ENCODE measurements at regions not wholly inside any gene's neighbourhood (a gene's known extent, or its start where the extent isn't known, plus 50 kb on each side); places are given as distances from the start of the nearest gene placed in this dataset.
"Not testable (repeated sequence)": the region's sequence is repeated elsewhere in the genome, so short reads cannot be mapped to it uniquely, and the experiment has no call there.

DNA sequence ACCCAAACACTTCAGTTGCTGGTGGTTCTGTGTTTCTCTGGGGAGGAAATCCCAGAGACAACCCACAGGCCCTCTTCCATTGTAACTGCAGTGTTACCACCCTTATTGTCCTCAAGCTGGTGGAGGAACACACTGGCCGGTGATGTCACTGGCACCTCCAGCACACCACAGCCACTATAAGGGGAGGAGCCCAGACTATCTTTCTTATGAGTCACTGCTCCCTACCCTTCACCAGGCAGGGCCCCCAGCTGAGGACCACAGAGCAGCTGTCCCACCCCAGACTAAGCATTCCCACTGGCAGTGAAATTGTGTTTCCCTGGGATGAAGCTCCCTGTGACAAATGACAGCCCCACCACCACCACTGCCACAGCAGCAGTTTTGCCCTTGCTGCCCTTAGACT is 171.8 kb upstream of the FGF16 start:
- TF ChIP-seq, protein P1, sequence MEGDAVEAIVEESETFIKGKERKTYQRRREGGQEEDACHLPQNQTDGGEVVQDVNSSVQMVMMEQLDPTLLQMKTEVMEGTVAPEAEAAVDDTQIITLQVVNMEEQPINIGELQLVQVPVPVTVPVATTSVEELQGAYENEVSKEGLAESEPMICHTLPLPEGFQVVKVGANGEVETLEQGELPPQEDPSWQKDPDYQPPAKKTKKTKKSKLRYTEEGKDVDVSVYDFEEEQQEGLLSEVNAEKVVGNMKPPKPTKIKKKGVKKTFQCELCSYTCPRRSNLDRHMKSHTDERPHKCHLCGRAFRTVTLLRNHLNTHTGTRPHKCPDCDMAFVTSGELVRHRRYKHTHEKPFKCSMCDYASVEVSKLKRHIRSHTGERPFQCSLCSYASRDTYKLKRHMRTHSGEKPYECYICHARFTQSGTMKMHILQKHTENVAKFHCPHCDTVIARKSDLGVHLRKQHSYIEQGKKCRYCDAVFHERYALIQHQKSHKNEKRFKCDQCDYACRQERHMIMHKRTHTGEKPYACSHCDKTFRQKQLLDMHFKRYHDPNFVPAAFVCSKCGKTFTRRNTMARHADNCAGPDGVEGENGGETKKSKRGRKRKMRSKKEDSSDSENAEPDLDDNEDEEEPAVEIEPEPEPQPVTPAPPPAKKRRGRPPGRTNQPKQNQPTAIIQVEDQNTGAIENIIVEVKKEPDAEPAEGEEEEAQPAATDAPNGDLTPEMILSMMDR (IDR thresholded peaks at IDR 0.05): no peak
- H3K4me1 ChIP-seq: no peaks in the 10 kb centered on the region
- DNase-seq (no peak), ATAC-seq (no peak)
- intact Hi-C loops (cut with DNase I): no loop called here
- H3K36me3 ChIP-seq (ENCODE audit: insufficient read depth in 1 of 2, low read depth in 1 of 2): no peaks in the 10 kb centered on the region
- H3K27ac ChIP-seq: no peak overlapping the region
- no peak overlapping the region for H3K4me3 ChIP-seq
- peaks cover 3% of the 10 kb centered on the region for H3K9me3 ChIP-seq
- WGBS, 3 donors: 46 to 92% (median 86%) methylated on average over 1 of the region's 1 CpG
- H3K27me3 ChIP-seq (ENCODE audit: insufficient read depth in 3 of 3, low read length in 2 of 3): no peaks in the 10 kb centered on the region

GRCh38 chrX:77276742-77277141 is 170.4 kb upstream of the FGF16 start:
- ATAC-seq (no peak), DNase-seq (no peak)
- H3K27me3 ChIP-seq (ENCODE audit: insufficient read depth in 3 of 3, low read length in 2 of 3): no peaks in the 10 kb centered on the region
- no peaks in the 10 kb centered on the region for H3K4me1 ChIP-seq
- TF ChIP-seq, protein P1 (IDR thresholded peaks at IDR 0.05): no peak
- intact Hi-C loops (cut with DNase I): no loop called here
- 15 to 18% (median 15%) methylated on average over 1 of the region's 1 CpG for WGBS, 3 donors
- peaks cover 6% of the 10 kb centered on the region for H3K9me3 ChIP-seq
- H3K27ac ChIP-seq: no peak overlapping the region
- no peaks in the 10 kb centered on the region for H3K36me3 ChIP-seq (ENCODE audit: insufficient read depth in 1 of 2, low read depth in 1 of 2)
- no peak overlapping the region for H3K4me3 ChIP-seq

GRCh38 chrX:77277911-77278310 is 169.3 kb upstream of the FGF16 start:
- Histone ChIP-seq H3K4me1 (no peaks in the 10 kb centered on the region), H3K9me3 (peaks cover 6% of the 10 kb centered on the region), H3K27me3 (ENCODE audit: insufficient read depth in 3 of 3, low read length in 2 of 3) (no peaks in the 10 kb centered on the region), H3K36me3 (ENCODE audit: insufficient read depth in 1 of 2, low read depth in 1 of 2) (no peaks in the 10 kb centered on the region), H3K27ac (no peak overlapping the region), H3K4me3 (no peak overlapping the region)
- intact Hi-C loops (cut with DNase I): no loop called here
- DNase-seq (no peak), ATAC-seq (no peak)
- TF ChIP-seq, protein P1 (IDR thresholded peaks at IDR 0.05): no peak
- 49 to 93% (median 74%) methylated on average over 2 of the region's 2 CpGs for WGBS, 3 donors

GRCh38 chrX:77279373-77279772 is 167.8 kb upstream of the FGF16 start:
- H3K27me3 ChIP-seq (ENCODE audit: insufficient read depth in 3 of 3, low read length in 2 of 3); H3K9me3 ChIP-seq; H3K4me1 ChIP-seq; H3K4me3 ChIP-seq; H3K27ac ChIP-seq; DNase-seq; H3K36me3 ChIP-seq (ENCODE audit: insufficient read depth in 1 of 2, low read depth in 1 of 2); intact Hi-C loops (cut with DNase I); ATAC-seq: not testable (repeated sequence)
- 82 to 85% methylated on average over 8 to 13 of the region's 19 CpGs; no CpG with 5 or more reads in 1 of the 3 donors for WGBS, 3 donors

- Histone ChIP-seq H3K36me3 (ENCODE audit: insufficient read depth in 1 of 2, low read depth in 1 of 2) (no peaks in the 10 kb centered on the region), H3K27ac (no peak overlapping the region), H3K9me3 (no peaks in the 10 kb centered on the region), H3K4me3 (no peak overlapping the region), H3K4me1 (no peaks in the 10 kb centered on the region), H3K27me3 (ENCODE audit: insufficient read depth in 3 of 3, low read length in 2 of 3) (no peaks in the 10 kb centered on the region)
- 54 to 80% (median 77%) methylated on average over 4 of the region's 4 CpGs for WGBS, 3 donors
- TF ChIP-seq, protein P1 (IDR thresholded peaks at IDR 0.05): no peak
- ATAC-seq (no peak), DNase-seq (no peak)
- intact Hi-C loops (cut with DNase I): no loop called here
These were observed 153.7 kb upstream of the FGF16 start for GRCh38 chrX:77293331-77293995.

Data from psoas muscle (tissue), 7 donors.